Lung (tissue), 11 donors: ENCODE measurements at regions not wholly inside any gene's neighbourhood (a gene's known extent, or its start where the extent isn't known, plus 50 kb on each side); places are given as distances from the start of the nearest gene placed in this dataset.

ENCODE experiments used
- ATAC-seq: fragments of 200-7000 bp; cut with Tn5 transposase; one replicate; pipeline ENCODE4 v1.9.1; 2020; ENCODE audit warnings: moderate number of reproducible peaks; ENCODE audit not compliant: insufficient read depth, low FRiP score
- DNase-seq, 3 donors: peaks; one replicate each; pipeline ENCODE4 v3.0.0-alpha.2; 2013 to 2017
- H3K27ac ChIP-seq, 2 donors: one replicate each; pipeline ENCODE4 v1.5.1; 2013; ENCODE audit warnings: mild to moderate bottlenecking in 2 of 2, moderate library complexity in 2 of 2, control low read depth in 1 of 2, inconsistent platforms in 1 of 2, low read depth in 1 of 2, low read length in 1 of 2
- H3K27me3 ChIP-seq, 3 donors: one replicate each; pipeline ENCODE4 v1.5.1; 2013; ENCODE audit warnings: low read length in 2 of 3; ENCODE audit not compliant: control insufficient read depth in 3 of 3, insufficient read depth in 3 of 3
- H3K36me3 ChIP-seq, 4 donors: one replicate each; pipeline ENCODE4 v1.5.1; 2013; ENCODE audit warnings: low read length in 4 of 4, mild to moderate bottlenecking in 1 of 4, moderate library complexity in 1 of 4; ENCODE audit not compliant: control insufficient read depth in 4 of 4, insufficient read depth in 4 of 4
- H3K4me1 ChIP-seq, 5 donors: one replicate each; pipeline ENCODE4 v1.5.1; 2013; ENCODE audit warnings: low read length in 5 of 5, mild to moderate bottlenecking in 2 of 5, moderate library complexity in 1 of 5; ENCODE audit not compliant: control insufficient read depth in 5 of 5, insufficient read depth in 5 of 5
- H3K4me3 ChIP-seq: one replicate; pipeline ENCODE4 v1.5.1; 2013; ENCODE audit warnings: mild to moderate bottlenecking, control low read depth, moderate library complexity
- H3K9ac ChIP-seq, 2 donors: one replicate each; pipeline ENCODE4 v1.5.1; 2013; ENCODE audit warnings: low read length in 2 of 2, control low read depth in 1 of 2; ENCODE audit not compliant: insufficient read depth in 1 of 2
- H3K9me3 ChIP-seq, 4 donors: one replicate each; pipeline ENCODE4 v1.5.1; 2013; ENCODE audit warnings: low read length in 3 of 4, mild to moderate bottlenecking in 1 of 4, moderate library complexity in 1 of 4; ENCODE audit not compliant: control insufficient read depth in 4 of 4, insufficient read depth in 3 of 4
- WGBS, 2 donors: extraction: QIAGEN DNeasy Blood & Tissue Kit; methylation state at CpG; one replicate each; pipeline ENCODE4 v1.1.7; 2013; 5-methylcytosine and 5-hydroxymethylcytosine counted together
- TF ChIP-seq, protein P1 (sequence below): IDR thresholded peaks from 2 replicates; pipeline ENCODE4 v1.5.1; 2012; ENCODE audit warnings: mild to moderate bottlenecking; ENCODE audit errors: control extremely low read depth, extremely low read depth
- donor health status: control.
- donor health status: control.
- donor health status: Bipolar disorder and iron deficiency.
- donor health status: healthy.
- donor health status: DM: yes; HTN: yes; CAD: no.

- Histone ChIP-seq H3K4me1 (peaks cover 0 to 3% (median 0%) of the 10 kb centered on the region in 5 donors), H3K27me3 (no peaks in the 10 kb centered on the region), H3K9ac (no peak overlapping the region), H3K36me3 (no peaks in the 10 kb centered on the region), H3K9me3 (no peaks in the 10 kb centered on the region), H3K27ac (no peak overlapping the region), H3K4me3 (no peak overlapping the region)
- 84 to 94% methylated on average over 2 of the region's 2 CpGs for WGBS, 2 donors
- ATAC-seq (no peak), DNase-seq (peak in 1 of 3 donors; percentile 35)
- TF ChIP-seq, protein P1, sequence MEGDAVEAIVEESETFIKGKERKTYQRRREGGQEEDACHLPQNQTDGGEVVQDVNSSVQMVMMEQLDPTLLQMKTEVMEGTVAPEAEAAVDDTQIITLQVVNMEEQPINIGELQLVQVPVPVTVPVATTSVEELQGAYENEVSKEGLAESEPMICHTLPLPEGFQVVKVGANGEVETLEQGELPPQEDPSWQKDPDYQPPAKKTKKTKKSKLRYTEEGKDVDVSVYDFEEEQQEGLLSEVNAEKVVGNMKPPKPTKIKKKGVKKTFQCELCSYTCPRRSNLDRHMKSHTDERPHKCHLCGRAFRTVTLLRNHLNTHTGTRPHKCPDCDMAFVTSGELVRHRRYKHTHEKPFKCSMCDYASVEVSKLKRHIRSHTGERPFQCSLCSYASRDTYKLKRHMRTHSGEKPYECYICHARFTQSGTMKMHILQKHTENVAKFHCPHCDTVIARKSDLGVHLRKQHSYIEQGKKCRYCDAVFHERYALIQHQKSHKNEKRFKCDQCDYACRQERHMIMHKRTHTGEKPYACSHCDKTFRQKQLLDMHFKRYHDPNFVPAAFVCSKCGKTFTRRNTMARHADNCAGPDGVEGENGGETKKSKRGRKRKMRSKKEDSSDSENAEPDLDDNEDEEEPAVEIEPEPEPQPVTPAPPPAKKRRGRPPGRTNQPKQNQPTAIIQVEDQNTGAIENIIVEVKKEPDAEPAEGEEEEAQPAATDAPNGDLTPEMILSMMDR: no peak
Measured at GRCh38 chr5:124554746-124555578, 191.5 kb downstream of the ZNF608 start.

DNA sequence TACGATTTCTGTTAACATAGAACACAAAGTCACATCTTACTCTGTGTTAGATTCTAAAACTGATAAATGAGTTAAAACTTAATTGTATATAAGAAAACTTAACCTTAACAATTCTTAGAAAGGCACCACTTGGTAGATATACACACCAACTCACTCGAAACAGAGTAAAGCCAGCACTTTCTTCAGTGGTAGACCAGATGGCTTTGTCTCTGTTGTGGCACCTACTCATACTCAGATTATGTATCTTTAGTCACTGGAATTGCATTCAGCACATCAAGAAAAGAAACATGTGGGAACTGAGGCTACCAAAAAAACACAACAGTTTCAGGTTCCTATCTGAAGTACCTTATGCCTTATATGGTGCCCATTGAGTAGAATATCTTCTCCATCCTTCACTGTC, 192.5 kb downstream of the ZNF608 start:
- Histone ChIP-seq H3K27me3 (no peaks in the 10 kb centered on the region), H3K9me3 (no peaks in the 10 kb centered on the region), H3K27ac (no peak overlapping the region), H3K4me1 (peaks cover 0 to 3% (median 0%) of the 10 kb centered on the region in 5 donors), H3K4me3 (no peak overlapping the region), H3K9ac (no peak overlapping the region), H3K36me3 (no peaks in the 10 kb centered on the region)
- DNase-seq: no peak
- ATAC-seq: no peak
- WGBS, 2 donors: 90 to 95% methylated on average over 2 of the region's 2 CpGs
- TF ChIP-seq, protein P1: no peak

GRCh38 chr5:124552526-124552925, 193.9 kb downstream of the ZNF608 start:
- Histone ChIP-seq H3K36me3 (no peaks in the 10 kb centered on the region), H3K9ac (no peak overlapping the region), H3K4me3 (no peak overlapping the region), H3K27ac (no peak overlapping the region), H3K9me3 (no peaks in the 10 kb centered on the region), H3K27me3 (no peaks in the 10 kb centered on the region), H3K4me1 (peaks cover 0 to 3% (median 0%) of the 10 kb centered on the region in 5 donors)
- no peak for ATAC-seq
- TF ChIP-seq, protein P1: no peak
- DNase-seq: no peak
- WGBS, 2 donors: 96 to 97% methylated on average over 4 of the region's 4 CpGs
